Activated CD8-positive, alpha-beta memory T cell treated with anti-CD3 and anti-CD28 coated beads, Interleukin-2, amount 10 ng/mL, durations not matched to agents 7 days and 5 days (primary cell): ENCODE measurements at regions not wholly inside any gene's neighbourhood (a gene's known extent, or its start where the extent isn't known, plus 50 kb on each side); places are given as distances from the start of the nearest gene placed in this dataset.
"Not testable (repeated sequence)": the region's sequence is repeated elsewhere in the genome, so short reads cannot be mapped to it uniquely, and the experiment has no call there.

Experiments used
- ATAC-seq: fragments of 150-1000 bp; cut with Tn5 transposase; one replicate; pipeline ENCODE4 v1.10.0; 2021; ENCODE audit warnings: moderate library complexity
- CTCF ChIA-PET: fragments of 350-600 bp; sonication (Branson Sonifier 250); formaldehyde crosslinking; loops from one replicate; lab custom pipeline; 2021; ENCODE audit warnings: antibody characterized with exemption; lab: Charles Lee
- DNase-seq: peaks from one replicate; pipeline ENCODE4 v3.0.0-alpha.2; 2020
- H3K27ac Mint-ChIP-seq: one replicate; pipeline ENCODE4 v1.8.0; 2021; ENCODE audit warnings: mild to moderate bottlenecking, mixed read lengths
- H3K27me3 Mint-ChIP-seq: one replicate; pipeline ENCODE4 v1.8.0; 2021; ENCODE audit warnings: mixed read lengths
- H3K36me3 Mint-ChIP-seq: one replicate; pipeline ENCODE4 v1.8.0; 2021; ENCODE audit warnings: mild to moderate bottlenecking, mixed read lengths
- H3K4me1 Mint-ChIP-seq: one replicate; pipeline ENCODE4 v1.8.0; 2021; ENCODE audit warnings: mixed read lengths
- H3K4me3 Mint-ChIP-seq: one replicate; pipeline ENCODE4 v1.8.0; 2021; ENCODE audit warnings: mild to moderate bottlenecking, moderate library complexity, mixed read lengths
- H3K9me3 Mint-ChIP-seq: one replicate; pipeline ENCODE4 v1.8.0; 2022; ENCODE audit warnings: low read depth, mixed read lengths

GRCh38 chr1:206384029-206384807, 86.1 kb upstream of the IKBKE start:
- CTCF ChIA-PET, H3K27me3 Mint-ChIP-seq, H3K9me3 Mint-ChIP-seq, H3K36me3 Mint-ChIP-seq, H3K4me3 Mint-ChIP-seq: not testable (repeated sequence)
- DNase-seq: peak; percentile 67
- Mint-ChIP-seq H3K4me1 (peaks cover 12% of the 10 kb centered on the region), H3K27ac (peak overlapping the region; percentile 7)
- ATAC-seq: peak; percentile 55

- H3K27me3 Mint-ChIP-seq, H3K4me3 Mint-ChIP-seq, H3K9me3 Mint-ChIP-seq, DNase-seq, H3K36me3 Mint-ChIP-seq, CTCF ChIA-PET, ATAC-seq, H3K27ac Mint-ChIP-seq: not testable (repeated sequence)
- peaks cover 12% of the 10 kb centered on the region for H3K4me1 Mint-ChIP-seq
Observed at GRCh38 chr1:206384891-206385290, 85.4 kb upstream of the IKBKE start.

GRCh38 chr1:206387631-206388030, 82.6 kb upstream of the IKBKE start:
- H3K4me1 Mint-ChIP-seq, ATAC-seq, DNase-seq, H3K27me3 Mint-ChIP-seq, H3K27ac Mint-ChIP-seq, H3K9me3 Mint-ChIP-seq, H3K4me3 Mint-ChIP-seq, CTCF ChIA-PET, H3K36me3 Mint-ChIP-seq: not testable (repeated sequence)

GRCh38 chr1:206391903-206392302, 78.4 kb upstream of the IKBKE start:
- H3K27ac Mint-ChIP-seq, H3K36me3 Mint-ChIP-seq, CTCF ChIA-PET, H3K4me1 Mint-ChIP-seq, H3K9me3 Mint-ChIP-seq, H3K27me3 Mint-ChIP-seq, DNase-seq, H3K4me3 Mint-ChIP-seq, ATAC-seq: not testable (repeated sequence)

GRCh38 chr1:206397501-206397900, 72.8 kb upstream of the IKBKE start:
- H3K4me3 Mint-ChIP-seq, DNase-seq, H3K27me3 Mint-ChIP-seq, ATAC-seq, CTCF ChIA-PET, H3K9me3 Mint-ChIP-seq, H3K36me3 Mint-ChIP-seq, H3K4me1 Mint-ChIP-seq, H3K27ac Mint-ChIP-seq: not testable (repeated sequence)

- H3K36me3 Mint-ChIP-seq, H3K27me3 Mint-ChIP-seq, CTCF ChIA-PET, H3K27ac Mint-ChIP-seq, DNase-seq, H3K4me1 Mint-ChIP-seq, H3K9me3 Mint-ChIP-seq, ATAC-seq, H3K4me3 Mint-ChIP-seq: not testable (repeated sequence)
Observed at GRCh38 chr1:206398261-206398660, 72.0 kb upstream of the IKBKE start.

GRCh38 chr1:206403612-206404307, 66.5 kb upstream of the IKBKE start:
- H3K27me3 Mint-ChIP-seq, DNase-seq: not testable (repeated sequence)

GRCh38 chr1:206404309-206405027, 65.8 kb upstream of the IKBKE start:
- H3K9me3 Mint-ChIP-seq, H3K4me3 Mint-ChIP-seq, H3K27ac Mint-ChIP-seq, H3K27me3 Mint-ChIP-seq, DNase-seq, H3K36me3 Mint-ChIP-seq, H3K4me1 Mint-ChIP-seq, CTCF ChIA-PET, ATAC-seq: not testable (repeated sequence)

More at GRCh38 chr1:206403612-206404307, 66.5 kb upstream of the IKBKE start:
- H3K27ac Mint-ChIP-seq, H3K4me1 Mint-ChIP-seq, CTCF ChIA-PET, H3K36me3 Mint-ChIP-seq, H3K4me3 Mint-ChIP-seq, H3K9me3 Mint-ChIP-seq, ATAC-seq: not testable (repeated sequence)

GRCh38 chr1:206405282-206405681, 65.0 kb upstream of the IKBKE start:
- CTCF ChIA-PET, H3K27me3 Mint-ChIP-seq, H3K27ac Mint-ChIP-seq, ATAC-seq, H3K9me3 Mint-ChIP-seq, H3K36me3 Mint-ChIP-seq, DNase-seq, H3K4me3 Mint-ChIP-seq, H3K4me1 Mint-ChIP-seq: not testable (repeated sequence)

GRCh38 chr1:206408371-206409288, 61.6 kb upstream of the IKBKE start:
- H3K27me3 Mint-ChIP-seq, H3K9me3 Mint-ChIP-seq, H3K4me1 Mint-ChIP-seq, DNase-seq, CTCF ChIA-PET, H3K4me3 Mint-ChIP-seq, H3K27ac Mint-ChIP-seq: not testable (repeated sequence)
- peaks cover 10% of the 10 kb centered on the region for H3K36me3 Mint-ChIP-seq
- peak; percentile 12 for ATAC-seq

- peaks cover 11% of the 10 kb centered on the region for H3K36me3 Mint-ChIP-seq
- no peaks in the 10 kb centered on the region for H3K4me1 Mint-ChIP-seq
- CTCF ChIA-PET: no interaction called here
- H3K9me3 Mint-ChIP-seq: no peaks in the 10 kb centered on the region
- ATAC-seq: no peak
- H3K4me3 Mint-ChIP-seq: no peak overlapping the region
- no peak overlapping the region for H3K27ac Mint-ChIP-seq
- H3K27me3 Mint-ChIP-seq: no peaks in the 10 kb centered on the region
- DNase-seq: no peak
Observed at GRCh38 chr1:206411321-206411720, 59.0 kb upstream of the IKBKE start.

GRCh38 chr1:206415942-206416341, 54.3 kb upstream of the IKBKE start:
- Mint-ChIP-seq H3K36me3 (peaks cover 16% of the 10 kb centered on the region), H3K27ac (no peak overlapping the region), H3K4me1 (no peaks in the 10 kb centered on the region), H3K4me3 (no peak overlapping the region), H3K27me3 (no peaks in the 10 kb centered on the region), H3K9me3 (no peaks in the 10 kb centered on the region)
- ATAC-seq (no peak), DNase-seq (peak; percentile 26)
- CTCF ChIA-PET: no interaction called here
